Neural cell (in vitro differentiated cells): ENCODE measurements at regions not wholly inside any gene's neighbourhood (a gene's known extent, or its start where the extent isn't known, plus 50 kb on each side); places are given as distances from the start of the nearest gene placed in this dataset.

Experiments used
- H2AFZ ChIP-seq: fragments of 200-600, 300-800 bp; sonication (generic), shearing (Covaris generic); 2 replicates; pipeline ENCODE4 v1.6.0; 2014; ENCODE audit warnings: low read depth, mild to moderate bottlenecking, antibody characterized with exemption, low read length, moderate library complexity
- H3F3A ChIP-seq: fragments of 200-600 bp; shearing (Covaris generic); 2 replicates; pipeline ENCODE4 v1.6.1; 2016; ENCODE audit warnings: mild to moderate bottlenecking, moderate library complexity, mixed read lengths, antibody characterized with exemption, low read length; ENCODE audit not compliant: insufficient read depth, poor library complexity, severe bottlenecking
- H3K27ac ChIP-seq: fragments of 200-600, 300-800 bp; sonication (generic), shearing (Covaris generic); 2 replicates; pipeline ENCODE4 v1.5.1; 2014; ENCODE audit warnings: mild to moderate bottlenecking, low read length, moderate library complexity
- H3K27me3 ChIP-seq: fragments of 300-800, 200-600 bp; sonication (generic), shearing (Covaris generic); 2 replicates; pipeline ENCODE4 v1.6.0; 2014; ENCODE audit warnings: mild to moderate bottlenecking, low read depth, low read length, moderate library complexity; ENCODE audit not compliant: insufficient read depth
- H3K36me3 ChIP-seq: fragments of 300-800, 200-600 bp; sonication (generic), shearing (Covaris generic); 2 replicates; pipeline ENCODE4 v1.5.1; 2014; ENCODE audit warnings: mild to moderate bottlenecking, antibody characterized with exemption, low read length, moderate library complexity; ENCODE audit not compliant: insufficient read depth
- H3K4me2 ChIP-seq: fragments of 300-800, 200-600 bp; sonication (generic), shearing (Covaris generic); 2 replicates; pipeline ENCODE4 v1.6.0; 2014; ENCODE audit warnings: mild to moderate bottlenecking, low read length
- H3K4me3 ChIP-seq: fragments of 300-800, 200-600 bp; sonication (generic), shearing (Covaris generic); 2 replicates; pipeline ENCODE4 v1.5.1; 2014; ENCODE audit warnings: mild to moderate bottlenecking, low read length, moderate library complexity
- H3K79me2 ChIP-seq: fragments of 200-600 bp; shearing (Covaris generic); replicated peaks from 2 replicates; pipeline ENCODE4 v1.6.0; 2014; ENCODE audit warnings: mild to moderate bottlenecking, low read length, moderate library complexity; ENCODE audit not compliant: insufficient read depth
- H3K9ac ChIP-seq: fragments of 300-800, 200-600 bp; sonication (generic), shearing (Covaris generic); 2 replicates; pipeline ENCODE4 v1.6.1; 2016; ENCODE audit warnings: mild to moderate bottlenecking, low read length, mixed read lengths
- H3K9me2 ChIP-seq: fragments of 200-600 bp; shearing (Covaris generic); 2 replicates; pipeline ENCODE4 v1.6.1; 2016; ENCODE audit warnings: mild to moderate bottlenecking, low read length, mixed read lengths; ENCODE audit not compliant: insufficient read depth
- H3K9me3 ChIP-seq: fragments of 200-600, 300-800 bp; sonication (generic), shearing (Covaris generic); 2 replicates; pipeline ENCODE4 v1.6.1; 2016; ENCODE audit warnings: mild to moderate bottlenecking, mixed run types, low read length, moderate library complexity, mixed read lengths
- H4K20me1 ChIP-seq: fragments of 200-600 bp; shearing (Covaris generic); 2 replicates; pipeline ENCODE4 v1.6.1; 2016; ENCODE audit warnings: mild to moderate bottlenecking, mixed run types; ENCODE audit not compliant: insufficient read depth
- CTCF ChIP-seq: fragments of 450-650 bp; IDR thresholded peaks from 2 replicates; pipeline ENCODE4 v1.5.1; 2014; ENCODE audit warnings: antibody characterized with exemption, mild to moderate bottlenecking, moderate library complexity; ENCODE audit not compliant: poor library complexity, severe bottlenecking
- EP300 ChIP-seq: fragments of 450-650 bp; conservative IDR thresholded peaks from 2 replicates; pipeline ENCODE4 v1.6.1; 2014; ENCODE audit warnings: antibody characterized with exemption, mild to moderate bottlenecking, moderate library complexity; ENCODE audit not compliant: poor library complexity, severe bottlenecking
- EZH2 ChIP-seq: fragments of 200-600, 300-800 bp; shearing (Covaris generic), sonication (generic); IDR thresholded peaks from 2 replicates; pipeline ENCODE4 v1.6.1; 2014; ENCODE audit warnings: antibody characterized with exemption, low read length, borderline replicate concordance, mild to moderate bottlenecking; ENCODE audit not compliant: insufficient read depth, poor library complexity, severe bottlenecking
- MXI1 ChIP-seq: fragments of 450-650 bp; conservative IDR thresholded peaks from 2 replicates; pipeline ENCODE4 v1.6.1; 2014; ENCODE audit warnings: antibody characterized with exemption, mild to moderate bottlenecking; ENCODE audit not compliant: poor library complexity, severe bottlenecking
- POLR2AphosphoS5 ChIP-seq: IDR thresholded peaks from 2 replicates; pipeline ENCODE4 v1.6.1; 2012
- RAD21 ChIP-seq: fragments of 450-650 bp; conservative IDR thresholded peaks from 2 replicates; pipeline ENCODE4 v1.6.1; 2014; ENCODE audit warnings: antibody characterized with exemption, mild to moderate bottlenecking, moderate library complexity
- REST ChIP-seq: IDR thresholded peaks from 2 replicates; pipeline ENCODE4 v1.6.1; 2012; ENCODE audit warnings: borderline replicate concordance
- SMC3 ChIP-seq: fragments of 450-650 bp; conservative IDR thresholded peaks from 2 replicates; pipeline ENCODE4 v1.6.1; 2014; ENCODE audit warnings: antibody characterized with exemption, mild to moderate bottlenecking, moderate library complexity; ENCODE audit not compliant: poor library complexity
- TAF1 ChIP-seq: IDR thresholded peaks from 2 replicates; pipeline ENCODE4 v1.6.1; 2012; ENCODE audit warnings: low read depth

- no peak overlapping the region for H2AFZ ChIP-seq
- no peak overlapping the region for H3K27ac ChIP-seq
- no peak for TF ChIP-seq REST
- TF ChIP-seq RAD21 = no peak
- no peak for TF ChIP-seq CTCF
- TF ChIP-seq EP300 = no peak
- TF ChIP-seq MXI1 = no peak
- TF ChIP-seq EZH2 = no peak
- TF ChIP-seq POLR2AphosphoS5 = no peak
- TF ChIP-seq TAF1 = no peak
- TF ChIP-seq SMC3 = no peak
- H3K9ac ChIP-seq = no peak overlapping the region
- no peaks in the 10 kb centered on the region for H3F3A ChIP-seq
- no peaks in the 10 kb centered on the region for H3K9me2 ChIP-seq
- H4K20me1 ChIP-seq = no peaks in the 10 kb centered on the region
- H3K27me3 ChIP-seq = no peaks in the 10 kb centered on the region
- H3K36me3 ChIP-seq = no peaks in the 10 kb centered on the region
- H3K4me3 ChIP-seq = no peak overlapping the region
- H3K4me2 ChIP-seq = no peak overlapping the region
- H3K9me3 ChIP-seq = no peaks in the 10 kb centered on the region
- no peaks in the 10 kb centered on the region for H3K79me2 ChIP-seq
Observed at GRCh38 chr4:152164561-152164960, 371.3 kb downstream of the FBXW7 start.

- Histone ChIP-seq H3K9me2 (no peaks in the 10 kb centered on the region), H3K4me2 (peak overlapping the region; percentile 1), H2AFZ (no peak overlapping the region), H3K27me3 (no peaks in the 10 kb centered on the region), H3F3A (no peaks in the 10 kb centered on the region), H3K9ac (no peak overlapping the region), H3K27ac (peak overlapping the region; percentile 63), H3K79me2 (no peaks in the 10 kb centered on the region), H4K20me1 (no peaks in the 10 kb centered on the region), H3K9me3 (no peaks in the 10 kb centered on the region), H3K4me3 (no peak overlapping the region), H3K36me3 (no peaks in the 10 kb centered on the region)
- TF ChIP-seq RAD21 = no peak
- TF ChIP-seq EP300 = no peak
- TF ChIP-seq REST = no peak
Observed at GRCh38 chr4:152162331-152162697, 373.6 kb downstream of the FBXW7 start.
